ENCODE measurements at regions not wholly inside any gene's neighbourhood (a gene's known extent, or its start where the extent isn't known, plus 50 kb on each side); places are given as distances from the start of the nearest gene placed in this dataset.

DNA sequence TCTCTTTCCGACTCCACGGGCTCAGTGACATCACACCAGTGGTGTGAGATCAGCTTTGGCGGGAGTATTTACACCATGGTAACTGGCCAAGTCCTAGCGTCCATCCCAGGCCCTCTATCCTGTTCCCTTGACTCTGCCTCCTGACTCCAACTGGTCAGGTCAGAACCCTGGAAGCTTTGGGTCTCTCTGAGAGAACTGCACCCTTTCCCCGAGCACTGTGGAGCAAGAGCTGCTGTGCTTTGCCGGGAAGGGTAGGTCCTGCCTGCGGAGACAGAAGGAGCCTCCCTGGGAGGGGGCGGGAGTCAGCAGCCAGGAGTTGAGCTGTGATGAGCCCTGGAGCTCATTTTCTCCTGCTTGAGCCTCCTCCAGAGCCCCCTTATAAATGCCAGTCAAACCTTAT, 212.1 kb upstream of the TNRC6C start:
- H3K27me3 Mint-ChIP-seq (ENCODE audit: low read depth), result no peaks in the 10 kb centered on the region
- H3K9me3 Mint-ChIP-seq, result peaks cover 6% of the 10 kb centered on the region
- H3K27ac Mint-ChIP-seq (ENCODE audit: unreplicated experiment), result no peak overlapping the region
- TF ChIP-seq, protein P1, sequence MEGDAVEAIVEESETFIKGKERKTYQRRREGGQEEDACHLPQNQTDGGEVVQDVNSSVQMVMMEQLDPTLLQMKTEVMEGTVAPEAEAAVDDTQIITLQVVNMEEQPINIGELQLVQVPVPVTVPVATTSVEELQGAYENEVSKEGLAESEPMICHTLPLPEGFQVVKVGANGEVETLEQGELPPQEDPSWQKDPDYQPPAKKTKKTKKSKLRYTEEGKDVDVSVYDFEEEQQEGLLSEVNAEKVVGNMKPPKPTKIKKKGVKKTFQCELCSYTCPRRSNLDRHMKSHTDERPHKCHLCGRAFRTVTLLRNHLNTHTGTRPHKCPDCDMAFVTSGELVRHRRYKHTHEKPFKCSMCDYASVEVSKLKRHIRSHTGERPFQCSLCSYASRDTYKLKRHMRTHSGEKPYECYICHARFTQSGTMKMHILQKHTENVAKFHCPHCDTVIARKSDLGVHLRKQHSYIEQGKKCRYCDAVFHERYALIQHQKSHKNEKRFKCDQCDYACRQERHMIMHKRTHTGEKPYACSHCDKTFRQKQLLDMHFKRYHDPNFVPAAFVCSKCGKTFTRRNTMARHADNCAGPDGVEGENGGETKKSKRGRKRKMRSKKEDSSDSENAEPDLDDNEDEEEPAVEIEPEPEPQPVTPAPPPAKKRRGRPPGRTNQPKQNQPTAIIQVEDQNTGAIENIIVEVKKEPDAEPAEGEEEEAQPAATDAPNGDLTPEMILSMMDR (conservative IDR thresholded peaks at IDR 0.05), result no peak
- DNase-seq (ENCODE audit: low read depth, low spot score), result no peak
- H3K36me3 Mint-ChIP-seq (ENCODE audit: low read depth), result no peaks in the 10 kb centered on the region
- H3K4me1 Mint-ChIP-seq, result peaks cover 27% of the 10 kb centered on the region
- H3K4me3 Mint-ChIP-seq, result no peak overlapping the region

DNA sequence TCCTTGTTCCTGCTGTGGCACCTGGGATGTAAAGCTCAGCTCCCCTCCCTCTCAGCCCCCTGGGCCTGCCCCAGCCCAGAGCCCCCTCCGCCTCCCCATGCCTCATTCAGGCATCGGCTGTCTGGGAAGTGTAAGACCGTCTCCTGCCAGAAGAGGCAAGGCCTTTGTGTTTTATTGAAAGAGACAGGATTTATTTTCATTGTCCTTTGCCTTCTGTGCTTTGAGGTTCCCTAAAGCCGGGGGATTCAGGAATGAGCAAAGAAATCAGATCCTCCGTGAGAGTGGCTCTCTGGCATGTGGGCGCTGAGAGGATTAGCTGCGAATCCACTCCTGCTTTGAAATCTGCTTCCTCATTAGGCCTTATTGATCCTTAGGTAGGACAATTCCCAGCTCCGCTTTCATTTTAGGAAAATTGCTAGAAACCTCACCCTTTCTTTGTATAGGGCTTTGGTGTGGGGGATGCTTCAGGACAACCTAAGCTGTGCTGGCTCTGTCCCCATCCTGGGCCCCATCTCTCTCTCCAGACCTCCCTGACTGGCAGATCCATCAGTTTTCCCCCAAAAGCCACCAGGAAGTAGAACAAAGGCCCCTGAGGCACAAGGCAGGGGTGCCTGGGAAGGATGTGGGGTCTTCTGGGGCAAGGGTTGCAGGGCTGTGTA, 211.5 kb upstream of the TNRC6C start:
- Mint-ChIP-seq H3K4me3 (no peak overlapping the region), H3K36me3 (ENCODE audit: low read depth) (no peaks in the 10 kb centered on the region), H3K9me3 (peaks cover 6% of the 10 kb centered on the region), H3K4me1 (peaks cover 27% of the 10 kb centered on the region), H3K27me3 (ENCODE audit: low read depth) (no peaks in the 10 kb centered on the region), H3K27ac (ENCODE audit: unreplicated experiment) (peak overlapping the region; percentile 88)
- no peak for DNase-seq (ENCODE audit: low read depth, low spot score)
- TF ChIP-seq, protein P1 (conservative IDR thresholded peaks at IDR 0.05), result no peak

DNA sequence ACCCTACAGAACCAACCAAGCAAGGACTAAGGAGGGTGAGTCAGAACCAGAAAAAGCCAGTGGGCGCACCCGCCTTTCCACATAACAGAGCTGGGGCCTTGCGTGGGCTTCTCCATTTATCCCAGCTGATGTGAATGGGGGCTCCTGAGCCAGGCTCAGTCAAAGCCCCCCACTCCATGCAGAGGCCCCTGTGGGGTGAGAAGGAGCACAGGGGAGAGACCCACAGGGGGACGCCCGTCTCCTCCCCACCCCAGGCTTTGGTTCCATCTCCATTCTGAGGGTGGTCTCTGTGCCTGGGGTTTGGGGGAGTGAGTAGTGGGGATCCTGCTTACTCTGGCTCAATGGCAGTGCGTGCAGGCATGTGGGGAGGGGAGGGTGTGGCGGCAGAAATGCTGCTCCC, 210.1 kb upstream of the TNRC6C start:
- Mint-ChIP-seq H3K9me3 (peaks cover 6% of the 10 kb centered on the region), H3K27ac (ENCODE audit: unreplicated experiment) (no peak overlapping the region), H3K4me1 (peaks cover 27% of the 10 kb centered on the region), H3K36me3 (ENCODE audit: low read depth) (no peaks in the 10 kb centered on the region), H3K27me3 (ENCODE audit: low read depth) (no peaks in the 10 kb centered on the region), H3K4me3 (no peak overlapping the region)
- TF ChIP-seq, protein P1 (conservative IDR thresholded peaks at IDR 0.05), result no peak
- DNase-seq (ENCODE audit: low read depth, low spot score), result no peak

DNA sequence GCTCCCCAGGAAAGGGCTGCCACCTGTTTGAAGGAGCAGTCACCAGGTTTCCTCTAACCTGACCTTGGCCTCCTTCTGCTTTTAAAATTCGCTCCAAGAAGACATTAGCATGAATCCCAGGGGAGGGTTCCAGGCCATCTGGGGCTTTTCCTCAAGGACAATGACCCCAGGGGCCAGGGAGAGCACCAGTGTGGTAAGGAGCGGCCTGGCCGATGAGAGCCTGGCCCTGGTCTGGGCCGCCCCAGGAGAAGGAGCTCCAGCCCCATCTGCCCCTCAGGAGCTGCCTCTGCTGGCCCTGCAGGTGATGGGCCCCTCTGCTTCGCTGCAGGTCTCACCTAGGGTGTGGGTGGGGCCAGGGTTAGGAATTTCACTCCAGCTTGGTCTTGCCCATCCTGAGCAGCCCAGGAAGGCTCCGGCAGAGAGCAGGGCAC, 209.2 kb upstream of the TNRC6C start:
- TF ChIP-seq, protein P1 (conservative IDR thresholded peaks at IDR 0.05), result no peak
- Mint-ChIP-seq H3K4me1 (peaks cover 27% of the 10 kb centered on the region), H3K27ac (ENCODE audit: unreplicated experiment) (no peak overlapping the region), H3K27me3 (ENCODE audit: low read depth) (no peaks in the 10 kb centered on the region), H3K9me3 (peaks cover 6% of the 10 kb centered on the region), H3K4me3 (no peak overlapping the region), H3K36me3 (ENCODE audit: low read depth) (no peaks in the 10 kb centered on the region)
- no peak for DNase-seq (ENCODE audit: low read depth, low spot score)

DNA sequence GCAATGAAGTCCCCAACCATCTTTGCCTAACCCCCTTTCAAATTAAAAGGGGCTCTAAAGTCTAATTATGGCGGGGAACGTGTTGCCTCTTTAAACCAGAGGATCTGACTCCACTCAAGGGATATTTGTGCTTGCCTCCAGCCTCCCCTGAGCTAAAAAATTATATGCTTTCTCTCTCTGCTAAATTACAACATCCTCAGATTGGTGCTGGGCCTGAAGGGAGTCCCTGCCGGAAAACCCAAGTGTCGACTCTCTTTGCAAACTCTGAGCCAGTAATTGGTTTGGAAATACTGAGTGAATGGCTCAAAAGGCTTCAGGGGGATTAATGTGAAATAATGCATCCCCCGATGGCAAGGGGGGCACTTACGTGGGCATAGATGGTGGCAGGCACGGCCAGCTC, 208.5 kb upstream of the TNRC6C start:
- no peaks in the 10 kb centered on the region for H3K36me3 Mint-ChIP-seq (ENCODE audit: low read depth)
- TF ChIP-seq, protein P1 (conservative IDR thresholded peaks at IDR 0.05), result no peak
- H3K4me1 Mint-ChIP-seq, result peaks cover 27% of the 10 kb centered on the region
- peaks cover 6% of the 10 kb centered on the region for H3K9me3 Mint-ChIP-seq
- H3K4me3 Mint-ChIP-seq, result no peak overlapping the region
- H3K27ac Mint-ChIP-seq (ENCODE audit: unreplicated experiment), result no peak overlapping the region
- no peak for DNase-seq (ENCODE audit: low read depth, low spot score)
- H3K27me3 Mint-ChIP-seq (ENCODE audit: low read depth), result no peaks in the 10 kb centered on the region

Data from neural crest cell (in vitro differentiated cells).